ENCODE measurements at regions not wholly inside any gene's neighbourhood (a gene's known extent, or its start where the extent isn't known, plus 50 kb on each side); places are given as distances from the start of the nearest gene placed in this dataset.

DNA sequence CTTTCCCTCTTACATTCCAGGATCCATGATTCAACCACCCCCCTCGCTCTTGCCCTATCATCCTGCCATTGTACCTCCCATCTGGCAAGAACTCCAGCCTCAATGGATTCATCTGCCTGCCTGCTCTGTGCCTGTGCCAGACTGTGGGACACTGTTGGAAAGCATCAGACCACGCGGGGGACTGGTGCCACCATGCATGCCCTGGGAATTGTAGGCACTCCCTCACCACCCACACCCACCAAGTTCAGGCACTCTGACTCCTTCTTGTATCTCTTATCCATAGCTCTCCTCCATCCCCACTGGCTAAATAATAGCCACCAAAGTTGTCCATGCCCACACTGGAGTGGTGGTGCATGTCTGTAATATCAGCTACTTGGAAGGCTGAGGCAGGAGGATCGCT, 143.8 kb downstream of the TPRA1 start:
- TF ChIP-seq, protein P1, sequence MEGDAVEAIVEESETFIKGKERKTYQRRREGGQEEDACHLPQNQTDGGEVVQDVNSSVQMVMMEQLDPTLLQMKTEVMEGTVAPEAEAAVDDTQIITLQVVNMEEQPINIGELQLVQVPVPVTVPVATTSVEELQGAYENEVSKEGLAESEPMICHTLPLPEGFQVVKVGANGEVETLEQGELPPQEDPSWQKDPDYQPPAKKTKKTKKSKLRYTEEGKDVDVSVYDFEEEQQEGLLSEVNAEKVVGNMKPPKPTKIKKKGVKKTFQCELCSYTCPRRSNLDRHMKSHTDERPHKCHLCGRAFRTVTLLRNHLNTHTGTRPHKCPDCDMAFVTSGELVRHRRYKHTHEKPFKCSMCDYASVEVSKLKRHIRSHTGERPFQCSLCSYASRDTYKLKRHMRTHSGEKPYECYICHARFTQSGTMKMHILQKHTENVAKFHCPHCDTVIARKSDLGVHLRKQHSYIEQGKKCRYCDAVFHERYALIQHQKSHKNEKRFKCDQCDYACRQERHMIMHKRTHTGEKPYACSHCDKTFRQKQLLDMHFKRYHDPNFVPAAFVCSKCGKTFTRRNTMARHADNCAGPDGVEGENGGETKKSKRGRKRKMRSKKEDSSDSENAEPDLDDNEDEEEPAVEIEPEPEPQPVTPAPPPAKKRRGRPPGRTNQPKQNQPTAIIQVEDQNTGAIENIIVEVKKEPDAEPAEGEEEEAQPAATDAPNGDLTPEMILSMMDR (IDR thresholded peaks at IDR 0.05) = no peak
- DNase-seq (ENCODE audit: low spot score in 2 of 2) = peak in 1 of 2 donors; percentile 41
- no peaks in the 10 kb centered on the region for H3K36me3 ChIP-seq
- no peak overlapping the region for H3K27ac ChIP-seq
- H3K9me3 ChIP-seq = no peaks in the 10 kb centered on the region
- no peak overlapping the region for H3K4me3 ChIP-seq
- intact Hi-C loops (cut with DNase I) = no loop called here
- H3K4me1 ChIP-seq = no peaks in the 10 kb centered on the region
- no peaks in the 10 kb centered on the region for H3K27me3 ChIP-seq

DNA sequence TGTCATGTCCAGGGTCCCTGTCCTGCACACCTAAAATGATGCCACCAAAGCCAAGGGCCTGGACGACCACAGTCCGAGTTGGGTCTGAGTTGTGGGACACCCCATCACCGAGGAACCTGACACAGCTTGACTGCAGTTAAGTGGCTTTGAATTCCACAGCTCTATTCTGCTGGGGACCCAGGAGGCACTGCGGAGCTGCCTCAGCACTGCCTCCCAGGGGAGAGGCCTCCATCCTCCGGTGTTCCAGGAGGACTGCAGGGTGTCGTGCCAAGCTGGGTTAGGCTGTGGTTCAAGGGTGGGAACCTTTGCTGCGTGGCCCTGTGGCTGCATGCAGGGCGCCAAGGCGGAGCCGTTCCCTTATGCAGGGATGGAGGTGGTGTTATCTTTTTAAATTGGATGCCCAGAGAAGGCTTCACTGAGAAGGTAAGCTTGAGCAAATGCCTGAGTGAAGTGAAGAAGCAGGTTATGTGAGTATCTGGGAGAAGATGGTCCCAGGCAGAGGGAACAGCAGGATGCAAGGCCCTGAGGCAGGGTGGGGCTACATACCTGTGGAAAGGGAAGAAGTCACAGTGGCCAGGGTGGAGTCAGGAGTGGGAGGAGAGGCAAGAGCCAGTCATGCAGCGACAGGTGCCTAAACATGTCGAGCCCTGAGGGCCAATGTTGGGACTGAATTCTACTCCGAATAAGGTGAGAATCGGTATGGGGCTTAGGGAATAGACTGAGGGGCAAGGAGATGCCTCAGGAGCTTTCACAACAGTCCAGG, 144.8 kb downstream of the TPRA1 start:
- TF ChIP-seq, protein P1 (IDR thresholded peaks at IDR 0.05) = no peak
- peak in 1 of 2 donors; percentile 41 for DNase-seq (ENCODE audit: low spot score in 2 of 2)
- Histone ChIP-seq H3K4me1 (no peaks in the 10 kb centered on the region), H3K27me3 (no peaks in the 10 kb centered on the region), H3K9me3 (no peaks in the 10 kb centered on the region), H3K4me3 (no peak overlapping the region), H3K27ac (no peak overlapping the region), H3K36me3 (no peaks in the 10 kb centered on the region)
- intact Hi-C loops (cut with DNase I) = no loop called here

DNA sequence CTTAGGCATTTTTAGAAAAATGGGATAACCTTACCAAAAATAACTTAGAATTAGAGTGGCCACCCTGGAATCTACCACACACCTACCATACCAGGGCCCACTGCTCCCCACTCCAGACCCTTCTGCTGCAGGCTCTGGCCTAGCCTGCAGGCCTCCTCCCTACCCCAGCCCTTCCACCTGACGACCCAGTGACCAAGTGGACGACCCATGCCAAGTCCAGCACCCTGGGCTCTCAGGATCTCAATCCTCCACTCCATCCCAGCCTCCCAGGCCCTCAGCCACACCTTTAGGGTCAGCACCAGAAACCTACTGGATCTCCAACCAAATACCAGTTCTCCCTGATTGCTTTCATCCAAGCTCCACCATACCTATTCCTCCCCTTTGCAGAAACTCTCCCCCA, 145.8 kb downstream of the TPRA1 start:
- peak in 1 of 2 donors; percentile 13 for DNase-seq (ENCODE audit: low spot score in 2 of 2)
- intact Hi-C loops (cut with DNase I) = no loop called here
- TF ChIP-seq, protein P1 (IDR thresholded peaks at IDR 0.05) = no peak
- Histone ChIP-seq H3K36me3 (no peaks in the 10 kb centered on the region), H3K27ac (no peak overlapping the region), H3K27me3 (no peaks in the 10 kb centered on the region), H3K4me3 (no peak overlapping the region), H3K4me1 (no peaks in the 10 kb centered on the region), H3K9me3 (no peaks in the 10 kb centered on the region)

DNA sequence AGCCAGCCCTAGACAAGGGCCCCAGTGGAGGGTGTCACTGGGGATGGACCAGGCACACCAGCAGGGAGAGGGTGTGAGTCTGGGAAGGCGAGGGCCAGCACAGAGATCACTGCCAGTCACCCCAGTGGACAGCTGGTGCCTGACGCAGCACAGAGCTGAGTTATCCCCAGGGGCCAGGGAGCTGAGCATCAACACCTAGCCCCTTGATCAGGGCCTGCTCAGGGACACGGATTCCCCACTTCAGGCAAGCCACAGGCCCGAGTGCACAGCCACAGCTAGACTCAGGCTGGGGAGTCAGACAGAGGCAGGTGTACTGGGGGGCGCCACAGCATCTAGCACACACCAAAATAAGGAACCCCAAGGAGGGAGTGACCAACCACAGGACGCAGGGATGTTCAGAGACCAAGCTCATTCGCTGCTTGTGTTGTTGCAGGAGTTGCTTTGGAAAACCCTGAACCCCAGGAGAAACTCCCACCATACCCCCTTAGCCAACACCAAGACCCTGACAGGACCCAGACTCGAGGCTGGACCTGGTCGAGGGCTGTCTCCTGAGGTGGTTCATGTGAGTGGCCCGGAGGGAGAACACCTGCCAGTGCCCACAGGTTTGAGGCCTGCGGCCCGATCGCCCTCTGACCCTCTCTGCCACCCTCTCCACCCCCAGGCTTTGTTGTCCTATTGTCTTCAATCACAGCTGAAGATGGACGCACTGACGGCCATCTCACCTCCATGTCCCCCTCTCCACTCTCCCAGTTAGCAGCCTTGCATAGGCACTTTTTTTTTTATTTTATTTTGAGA, 146.8 kb downstream of the TPRA1 start:
- Histone ChIP-seq H3K27ac (no peak overlapping the region), H3K4me1 (no peaks in the 10 kb centered on the region), H3K9me3 (no peaks in the 10 kb centered on the region), H3K27me3 (no peaks in the 10 kb centered on the region), H3K4me3 (no peak overlapping the region), H3K36me3 (no peaks in the 10 kb centered on the region)
- TF ChIP-seq, protein P1 (IDR thresholded peaks at IDR 0.05) = no peak
- peak in 1 of 2 donors; percentile 50 for DNase-seq (ENCODE audit: low spot score in 2 of 2)
- intact Hi-C loops (cut with DNase I) = no loop called here

DNA sequence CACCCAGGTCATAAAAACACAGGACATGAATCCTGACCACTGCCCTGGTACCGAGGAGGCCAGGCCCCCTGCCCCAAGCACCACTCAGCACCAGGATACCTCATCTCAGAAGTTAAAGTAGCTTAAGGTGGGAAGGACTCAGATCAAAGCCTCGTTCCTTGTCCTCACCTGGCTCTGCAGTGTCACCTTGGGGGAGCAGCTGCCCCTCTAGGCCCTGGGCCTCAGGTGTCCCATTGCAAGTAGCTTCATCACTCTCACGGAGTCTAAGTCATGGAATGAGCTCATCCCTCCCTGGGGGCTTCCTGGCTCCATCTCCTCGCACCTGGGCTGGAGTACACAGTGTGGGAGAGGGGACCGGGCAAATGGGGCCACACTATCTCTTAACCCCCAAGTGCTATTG, 148.0 kb downstream of the TPRA1 start:
- Histone ChIP-seq H3K36me3 (no peaks in the 10 kb centered on the region), H3K9me3 (no peaks in the 10 kb centered on the region), H3K27ac (no peak overlapping the region), H3K4me1 (no peaks in the 10 kb centered on the region), H3K4me3 (no peak overlapping the region), H3K27me3 (no peaks in the 10 kb centered on the region)
- TF ChIP-seq, protein P1 (IDR thresholded peaks at IDR 0.05) = no peak
- peak in 1 of 2 donors; percentile 21 for DNase-seq (ENCODE audit: low spot score in 2 of 2)
- intact Hi-C loops (cut with DNase I) = no loop called here

Measured in ascending aorta (tissue), 2 donors.